ENCODE measurements at regions not wholly inside any gene's neighbourhood (a gene's known extent, or its start where the extent isn't known, plus 50 kb on each side); places are given as distances from the start of the nearest gene placed in this dataset.

DNA sequence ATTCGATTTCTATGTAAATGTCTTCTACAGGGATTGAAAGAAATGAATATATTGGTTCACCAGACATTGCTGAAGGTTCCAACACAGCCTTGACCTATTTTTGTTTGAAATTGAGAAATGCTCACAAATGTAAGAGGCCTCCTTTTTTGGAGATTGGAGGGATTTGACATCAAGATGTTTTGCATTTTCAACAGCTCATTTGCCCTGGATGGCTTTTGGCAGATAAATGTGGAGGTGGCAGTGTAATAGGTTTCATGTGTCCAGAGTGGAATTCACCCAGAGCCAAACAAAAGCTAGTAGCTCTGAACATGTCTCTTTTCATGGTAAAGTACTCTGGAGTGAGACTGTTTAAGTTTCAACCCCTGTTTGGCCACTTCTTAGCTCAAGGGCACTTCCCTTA lies 77.3 kb downstream of the PALM2AKAP2 start (continued):
- TF ChIP-seq, protein P1, sequence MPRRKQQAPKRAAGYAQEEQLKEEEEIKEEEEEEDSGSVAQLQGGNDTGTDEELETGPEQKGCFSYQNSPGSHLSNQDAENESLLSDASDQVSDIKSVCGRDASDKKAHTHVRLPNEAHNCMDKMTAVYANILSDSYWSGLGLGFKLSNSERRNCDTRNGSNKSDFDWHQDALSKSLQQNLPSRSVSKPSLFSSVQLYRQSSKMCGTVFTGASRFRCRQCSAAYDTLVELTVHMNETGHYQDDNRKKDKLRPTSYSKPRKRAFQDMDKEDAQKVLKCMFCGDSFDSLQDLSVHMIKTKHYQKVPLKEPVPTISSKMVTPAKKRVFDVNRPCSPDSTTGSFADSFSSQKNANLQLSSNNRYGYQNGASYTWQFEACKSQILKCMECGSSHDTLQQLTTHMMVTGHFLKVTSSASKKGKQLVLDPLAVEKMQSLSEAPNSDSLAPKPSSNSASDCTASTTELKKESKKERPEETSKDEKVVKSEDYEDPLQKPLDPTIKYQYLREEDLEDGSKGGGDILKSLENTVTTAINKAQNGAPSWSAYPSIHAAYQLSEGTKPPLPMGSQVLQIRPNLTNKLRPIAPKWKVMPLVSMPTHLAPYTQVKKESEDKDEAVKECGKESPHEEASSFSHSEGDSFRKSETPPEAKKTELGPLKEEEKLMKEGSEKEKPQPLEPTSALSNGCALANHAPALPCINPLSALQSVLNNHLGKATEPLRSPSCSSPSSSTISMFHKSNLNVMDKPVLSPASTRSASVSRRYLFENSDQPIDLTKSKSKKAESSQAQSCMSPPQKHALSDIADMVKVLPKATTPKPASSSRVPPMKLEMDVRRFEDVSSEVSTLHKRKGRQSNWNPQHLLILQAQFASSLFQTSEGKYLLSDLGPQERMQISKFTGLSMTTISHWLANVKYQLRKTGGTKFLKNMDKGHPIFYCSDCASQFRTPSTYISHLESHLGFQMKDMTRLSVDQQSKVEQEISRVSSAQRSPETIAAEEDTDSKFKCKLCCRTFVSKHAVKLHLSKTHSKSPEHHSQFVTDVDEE (CRISPR knock-in tag; IDR thresholded peaks at IDR 0.05), result no peak
- TF ChIP-seq, protein P2, sequence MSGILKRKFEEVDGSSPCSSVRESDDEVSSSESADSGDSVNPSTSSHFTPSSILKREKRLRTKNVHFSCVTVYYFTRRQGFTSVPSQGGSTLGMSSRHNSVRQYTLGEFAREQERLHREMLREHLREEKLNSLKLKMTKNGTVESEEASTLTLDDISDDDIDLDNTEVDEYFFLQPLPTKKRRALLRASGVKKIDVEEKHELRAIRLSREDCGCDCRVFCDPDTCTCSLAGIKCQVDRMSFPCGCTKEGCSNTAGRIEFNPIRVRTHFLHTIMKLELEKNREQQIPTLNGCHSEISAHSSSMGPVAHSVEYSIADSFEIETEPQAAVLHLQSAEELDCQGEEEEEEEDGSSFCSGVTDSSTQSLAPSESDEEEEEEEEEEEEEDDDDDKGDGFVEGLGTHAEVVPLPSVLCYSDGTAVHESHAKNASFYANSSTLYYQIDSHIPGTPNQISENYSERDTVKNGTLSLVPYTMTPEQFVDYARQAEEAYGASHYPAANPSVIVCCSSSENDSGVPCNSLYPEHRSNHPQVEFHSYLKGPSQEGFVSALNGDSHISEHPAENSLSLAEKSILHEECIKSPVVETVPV (CRISPR knock-in tag; IDR thresholded peaks at IDR 0.05), result no peak
- TF ChIP-seq, protein P3, sequence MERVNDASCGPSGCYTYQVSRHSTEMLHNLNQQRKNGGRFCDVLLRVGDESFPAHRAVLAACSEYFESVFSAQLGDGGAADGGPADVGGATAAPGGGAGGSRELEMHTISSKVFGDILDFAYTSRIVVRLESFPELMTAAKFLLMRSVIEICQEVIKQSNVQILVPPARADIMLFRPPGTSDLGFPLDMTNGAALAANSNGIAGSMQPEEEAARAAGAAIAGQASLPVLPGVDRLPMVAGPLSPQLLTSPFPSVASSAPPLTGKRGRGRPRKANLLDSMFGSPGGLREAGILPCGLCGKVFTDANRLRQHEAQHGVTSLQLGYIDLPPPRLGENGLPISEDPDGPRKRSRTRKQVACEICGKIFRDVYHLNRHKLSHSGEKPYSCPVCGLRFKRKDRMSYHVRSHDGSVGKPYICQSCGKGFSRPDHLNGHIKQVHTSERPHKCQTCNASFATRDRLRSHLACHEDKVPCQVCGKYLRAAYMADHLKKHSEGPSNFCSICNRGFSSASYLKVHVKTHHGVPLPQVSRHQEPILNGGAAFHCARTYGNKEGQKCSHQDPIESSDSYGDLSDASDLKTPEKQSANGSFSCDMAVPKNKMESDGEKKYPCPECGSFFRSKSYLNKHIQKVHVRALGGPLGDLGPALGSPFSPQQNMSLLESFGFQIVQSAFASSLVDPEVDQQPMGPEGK (CRISPR knock-in tag; IDR thresholded peaks at IDR 0.05; ENCODE audit: borderline replicate concordance), result no peak

DNA sequence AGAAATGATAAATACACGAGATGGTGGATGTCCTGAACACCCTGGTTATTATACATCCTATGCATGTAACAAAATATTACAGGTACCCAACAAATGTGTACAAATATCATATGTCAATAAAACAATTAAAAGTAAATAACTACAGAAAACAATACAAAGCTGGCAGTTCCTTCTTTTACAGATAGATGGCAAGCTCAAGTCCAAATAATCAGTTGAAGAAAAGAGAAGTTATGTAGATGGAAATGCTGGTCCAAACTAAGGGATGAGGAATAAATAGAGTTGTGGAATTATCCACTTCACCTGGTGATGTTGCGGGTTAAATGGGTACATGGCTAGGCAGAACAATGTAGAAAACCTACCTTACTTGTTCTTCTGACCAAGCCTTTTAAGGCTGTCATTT lies 79.4 kb downstream of the PALM2AKAP2 start:
- TF ChIP-seq TCF4 (CRISPR knock-in tag; IDR thresholded peaks at IDR 0.05; ENCODE audit: borderline replicate concordance) (no peak), ZFP30 (CRISPR knock-in tag; IDR thresholded peaks at IDR 0.05) (no peak), ISL1 (CRISPR knock-in tag; IDR thresholded peaks at IDR 0.05) (no peak), ZNF70 (CRISPR knock-in tag; IDR thresholded peaks at IDR 0.05) (no peak), GLIS3 (CRISPR knock-in tag; IDR thresholded peaks at IDR 0.05) (no peak), SNAI2 (CRISPR knock-in tag; IDR thresholded peaks at IDR 0.05) (no peak)
- TF ChIP-seq, protein P2 (CRISPR knock-in tag; IDR thresholded peaks at IDR 0.05), result no peak
- no peak for ATAC-seq

DNA sequence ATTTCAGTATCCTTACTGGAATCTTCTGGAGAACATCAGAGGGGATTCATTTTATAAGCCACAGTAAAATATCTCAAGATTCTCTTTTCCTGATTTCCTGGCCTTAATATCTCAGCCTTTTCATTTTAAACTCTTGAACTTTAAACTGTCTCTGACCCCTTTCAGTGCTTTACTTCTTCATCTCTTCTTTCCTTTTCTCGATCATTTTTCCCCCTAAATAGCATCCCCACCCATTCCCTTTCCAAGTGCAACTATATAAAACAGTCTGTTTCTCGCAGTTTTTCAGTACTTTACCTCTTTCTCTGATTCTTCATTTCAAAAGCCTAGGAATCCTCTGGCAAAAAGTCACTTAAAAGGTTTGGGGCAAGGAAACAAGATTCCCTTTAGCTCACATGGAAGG lies 80.5 kb downstream of the PALM2AKAP2 start:
- TF ChIP-seq TOX (CRISPR knock-in tag; IDR thresholded peaks at IDR 0.05; ENCODE audit: borderline replicate concordance) (no peak), BACH2 (CRISPR knock-in tag; IDR thresholded peaks at IDR 0.05; ENCODE audit: borderline replicate concordance) (no peak), ZC3H10 (CRISPR knock-in tag; IDR thresholded peaks at IDR 0.05) (no peak), GLIS3 (CRISPR knock-in tag; IDR thresholded peaks at IDR 0.05) (no peak), RARB (CRISPR knock-in tag; IDR thresholded peaks at IDR 0.05) (no peak), PPARA (CRISPR knock-in tag; IDR thresholded peaks at IDR 0.05; ENCODE audit: borderline replicate concordance) (no peak)
- TF ChIP-seq, protein P2 (CRISPR knock-in tag; IDR thresholded peaks at IDR 0.05), result no peak
- TF ChIP-seq, protein P3 (CRISPR knock-in tag; IDR thresholded peaks at IDR 0.05; ENCODE audit: borderline replicate concordance), result no peak
- no peak for ATAC-seq

DNA sequence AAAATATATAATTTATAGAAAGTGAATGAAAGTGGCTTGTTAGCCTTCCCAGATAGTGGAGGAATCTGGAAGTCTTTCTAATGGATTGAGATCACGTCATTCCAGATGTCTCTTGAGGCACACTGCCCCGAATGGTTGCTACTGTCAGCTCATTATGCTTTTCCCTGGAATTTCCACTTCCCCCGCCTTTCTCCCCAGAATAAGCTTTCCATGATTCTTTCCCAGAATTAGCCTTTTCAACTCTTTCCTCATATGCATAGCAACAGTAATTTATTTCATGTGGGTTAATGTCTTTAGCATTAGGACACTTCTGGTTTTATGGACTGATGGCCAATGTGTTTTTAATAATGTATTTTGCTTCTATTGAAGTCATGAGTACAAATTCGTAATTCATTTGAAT lies 81.5 kb downstream of the PALM2AKAP2 start:
- no peak for TF ChIP-seq TOX (CRISPR knock-in tag; IDR thresholded peaks at IDR 0.05; ENCODE audit: borderline replicate concordance)
- no peak for TF ChIP-seq CSDC2 (CRISPR knock-in tag; IDR thresholded peaks at IDR 0.05)
- no peak for TF ChIP-seq ZNF565 (CRISPR knock-in tag; conservative IDR thresholded peaks at IDR 0.05; ENCODE audit: low read depth)
- no peak for TF ChIP-seq OSR1 (CRISPR knock-in tag; IDR thresholded peaks at IDR 0.05)
- TF ChIP-seq BACH2 (CRISPR knock-in tag; IDR thresholded peaks at IDR 0.05; ENCODE audit: borderline replicate concordance), result no peak
- TF ChIP-seq TCF4 (CRISPR knock-in tag; IDR thresholded peaks at IDR 0.05; ENCODE audit: borderline replicate concordance), result no peak
- TF ChIP-seq, protein P3 (CRISPR knock-in tag; IDR thresholded peaks at IDR 0.05; ENCODE audit: borderline replicate concordance), result no peak
- TF ChIP-seq RARB (CRISPR knock-in tag; IDR thresholded peaks at IDR 0.05), result no peak
- TF ChIP-seq SNAI2 (CRISPR knock-in tag; IDR thresholded peaks at IDR 0.05), result no peak
- TF ChIP-seq, protein P2 (CRISPR knock-in tag; IDR thresholded peaks at IDR 0.05), result no peak
- no peak for TF ChIP-seq ZNF8 (CRISPR knock-in tag; IDR thresholded peaks at IDR 0.05)
- no peak for TF ChIP-seq GLIS3 (CRISPR knock-in tag; IDR thresholded peaks at IDR 0.05)
- no peak for ATAC-seq
